H1 (cell line): ENCODE measurements at regions not wholly inside any gene's neighbourhood (a gene's known extent, or its start where the extent isn't known, plus 50 kb on each side); places are given as distances from the start of the nearest gene placed in this dataset.

Experiments used
- CTCF ChIA-PET: fragments of 300-600 bp; sonication (Branson Sonifier 250); formaldehyde crosslinking; loops from one replicate; lab custom pipeline; 2021; ENCODE audit not compliant: partially characterized antibody; lab: Charles Lee
- POLR2A ChIA-PET: fragments of 300-600 bp; sonication (Branson Sonifier 250); formaldehyde crosslinking; loops from one replicate; lab custom pipeline; 2021; ENCODE audit warnings: inconsistent platforms; ENCODE audit not compliant: partially characterized antibody; lab: Charles Lee
- DNase-seq, 2 experiments: peaks; one replicate each; pipeline versions ENCODE4 v3.0.0 to v3.0.0-alpha.2; 2010 to 2022; ENCODE audit warnings: low spot score in 2 of 2, low read depth in 1 of 2, mixed read lengths in 1 of 2
- FAIRE-seq: peaks from 2 replicates; lab custom pipeline; 2011; peaks lifted over from hg19 to GRCh38; lab: Jason Lieb, UNC
- H2AFZ ChIP-seq: 2 replicates; pipeline ENCODE4 v1.8.1; 2012; ENCODE audit warnings: low read length, inconsistent platforms
- H2AK5ac ChIP-seq: 2 replicates; pipeline ENCODE4 v1.6.1; 2013; ENCODE audit warnings: low read depth, low read length
- H2BK120ac ChIP-seq: replicated peaks from 2 replicates; pipeline ENCODE3; 2013; ENCODE audit warnings: low read depth, low read length, inconsistent platforms
- H2BK12ac ChIP-seq: 2 replicates; pipeline ENCODE4 v1.6.1; 2013; ENCODE audit warnings: low read depth, low read length
- H2BK15ac ChIP-seq: 2 replicates; pipeline ENCODE4 v1.6.1; 2013; ENCODE audit warnings: low read length
- H2BK20ac ChIP-seq: 2 replicates; pipeline ENCODE4 v1.6.1; 2013; ENCODE audit warnings: low read length
- H2BK5ac ChIP-seq: 2 replicates; pipeline ENCODE4 v1.6.1; 2013; ENCODE audit warnings: low read depth, low read length
- H3K14ac ChIP-seq: 2 replicates; pipeline ENCODE4 v1.6.1; 2013; ENCODE audit warnings: inconsistent platforms; ENCODE audit not compliant: insufficient read length
- H3K18ac ChIP-seq: 2 replicates; pipeline ENCODE4 v1.6.1; 2013; ENCODE audit warnings: low read length; ENCODE audit errors: extremely low read depth
- H3K23ac ChIP-seq: 2 replicates; pipeline ENCODE4 v1.6.1; 2013; ENCODE audit warnings: inconsistent platforms; ENCODE audit not compliant: insufficient read length
- H3K23me2 ChIP-seq: 2 replicates; pipeline ENCODE4 v1.6.1; 2013; ENCODE audit warnings: low read depth, low read length
- H3K27ac ChIP-seq: 2 replicates; pipeline ENCODE4 v1.6.1; 2011; ENCODE audit warnings: low read depth, low read length, inconsistent platforms
- H3K27me3 ChIP-seq, 4 experiments: replicated peaks in 1 of 4; 1 replicate in 1 of 4; 2 replicates in 3 of 4; pipeline versions ENCODE4 v1.6.1 to v1.8.1; 2011 to 2013; ENCODE audit warnings: low read length in 3 of 4, mild to moderate bottlenecking in 3 of 4, inconsistent platforms in 2 of 4, mixed read lengths in 2 of 4, moderate library complexity in 1 of 4; ENCODE audit not compliant: control insufficient read depth in 3 of 4, insufficient read depth in 3 of 4; ENCODE audit errors: extremely low read depth in 1 of 4
- H3K36me3 ChIP-seq, 4 experiments: 2 replicates each; pipeline versions ENCODE4 v1.6.1 to v1.8.1; 2011 to 2013; ENCODE audit warnings: mild to moderate bottlenecking in 4 of 4, low read length in 3 of 4, moderate library complexity in 2 of 4, control low read depth in 1 of 4, inconsistent platforms in 1 of 4; ENCODE audit not compliant: insufficient read depth in 4 of 4, control insufficient read depth in 2 of 4
- H3K4ac ChIP-seq: replicated peaks from 2 replicates; pipeline ENCODE3; 2013; ENCODE audit warnings: low read length, low read depth, mixed read lengths, inconsistent platforms; ENCODE audit not compliant: insufficient read length
- H3K4me1 ChIP-seq, 4 experiments: replicated peaks in 1 of 4; 1 replicate in 1 of 4; 2 replicates in 3 of 4; pipeline versions ENCODE4 v1.6.1 to v1.8.1; 2011 to 2013; ENCODE audit warnings: low read length in 3 of 4, inconsistent platforms in 2 of 4, mixed read lengths in 1 of 4; ENCODE audit not compliant: insufficient read depth in 4 of 4, control insufficient read depth in 3 of 4
- H3K4me2 ChIP-seq, 2 experiments: 2 replicates each; pipeline versions ENCODE4 v1.6.1 to v1.8.1; 2011 to 2013; ENCODE audit warnings: low read depth in 2 of 2, low read length in 2 of 2, control low read depth in 1 of 2, inconsistent platforms in 1 of 2, mild to moderate bottlenecking in 1 of 2; ENCODE audit not compliant: insufficient read depth in 1 of 2
- H3K4me3 ChIP-seq, 4 experiments: fragments of 200-600, 300-600 bp in 1 of 4; sonication (generic), shearing (Covaris generic), sonication (Bioruptor Twin) in 1 of 4; 2 replicates each; pipeline versions ENCODE4 v1.5.1 to v1.8.1; 2011 to 2016; ENCODE audit warnings: low read length in 4 of 4, low read depth in 3 of 4, control low read depth in 2 of 4, inconsistent platforms in 2 of 4, mild to moderate bottlenecking in 2 of 4, mixed read lengths in 1 of 4, moderate library complexity in 1 of 4; ENCODE audit not compliant: insufficient read depth in 2 of 4; ENCODE audit errors: extremely low read depth in 1 of 4
- H3K56ac ChIP-seq: replicated peaks from 2 replicates; pipeline ENCODE3; 2013; ENCODE audit warnings: low read depth, mild to moderate bottlenecking, mixed read lengths, low read length, inconsistent platforms; ENCODE audit not compliant: insufficient read length
- H3K79me1 ChIP-seq: 2 replicates; pipeline ENCODE4 v1.6.1; 2013; ENCODE audit warnings: low read depth, low read length, control low read depth
- H3K79me2 ChIP-seq, 2 experiments: 2 replicates each; pipeline versions ENCODE4 v1.6.1 to v1.8.1; 2012 to 2013; ENCODE audit warnings: low read length in 2 of 2, mild to moderate bottlenecking in 2 of 2, inconsistent platforms in 1 of 2; ENCODE audit not compliant: insufficient read depth in 2 of 2, control insufficient read depth in 1 of 2
- H3K9ac ChIP-seq, 4 experiments: replicated peaks in 1 of 4; 1 replicate in 1 of 4; 2 replicates in 3 of 4; pipeline versions ENCODE4 v1.6.1 to v1.8.1; 2011 to 2013; ENCODE audit warnings: low read depth in 3 of 4, low read length in 3 of 4, control low read depth in 2 of 4, mild to moderate bottlenecking in 2 of 4, moderate library complexity in 2 of 4, inconsistent platforms in 1 of 4; ENCODE audit errors: extremely low read depth in 1 of 4
- H3K9me3 ChIP-seq, 2 experiments: 2 replicates each; pipeline versions ENCODE4 v1.6.1 to v1.8.1; 2012 to 2013; ENCODE audit warnings: mild to moderate bottlenecking in 2 of 2, moderate library complexity in 2 of 2, control low read depth in 1 of 2, inconsistent platforms in 1 of 2, low read depth in 1 of 2, low read length in 1 of 2, mixed read lengths in 1 of 2; ENCODE audit not compliant: insufficient read depth in 2 of 2
- H4K20me1 ChIP-seq, 2 experiments: replicated peaks in 1 of 2; 2 replicates each; pipeline versions ENCODE3 to v1.8.1; 2011 to 2013; ENCODE audit warnings: inconsistent platforms in 2 of 2, low read length in 2 of 2, mild to moderate bottlenecking in 1 of 2; ENCODE audit not compliant: insufficient read depth in 2 of 2, control insufficient read depth in 1 of 2
- H4K5ac ChIP-seq: 2 replicates; pipeline ENCODE4 v1.6.1; 2013; ENCODE audit warnings: low read length, low read depth, mixed read lengths, inconsistent platforms; ENCODE audit not compliant: insufficient read length
- H4K8ac ChIP-seq: 2 replicates; pipeline ENCODE4 v1.8.0; 2013; ENCODE audit warnings: mild to moderate bottlenecking, moderate library complexity, low read length, inconsistent platforms; ENCODE audit not compliant: insufficient read depth; ENCODE audit errors: extremely low read depth
- H4K91ac ChIP-seq: replicated peaks from 2 replicates; pipeline ENCODE3; 2013; ENCODE audit warnings: low read length, mixed read lengths, inconsistent platforms; ENCODE audit not compliant: insufficient read length
- ATF2 ChIP-seq: IDR thresholded peaks from 2 replicates; pipeline ENCODE4 v1.6.1; 2012; ENCODE audit warnings: low read length, inconsistent platforms
- BRCA1 ChIP-seq: IDR thresholded peaks from 2 replicates; pipeline ENCODE4 v1.6.1; 2012; ENCODE audit warnings: low read depth, low read length, improper control_type of control experiment
- CREB1 ChIP-seq: IDR thresholded peaks from 2 replicates; pipeline ENCODE4 v1.6.1; 2012; ENCODE audit warnings: inconsistent platforms
- EZH2 ChIP-seq: fragments of 200-600 bp; sonication (generic); IDR thresholded peaks from 2 replicates; pipeline ENCODE4 v1.7.1; 2012; ENCODE audit warnings: low read depth, mild to moderate bottlenecking, moderate library complexity, low read length, inconsistent platforms; ENCODE audit not compliant: severe bottlenecking
- KDM4A ChIP-seq: IDR thresholded peaks from one replicate; pipeline ENCODE4 v1.7.1; 2012; ENCODE audit warnings: low read depth, mild to moderate bottlenecking, moderate library complexity, low read length, inconsistent platforms; ENCODE audit not compliant: severe bottlenecking
- MAX ChIP-seq: IDR thresholded peaks from 2 replicates; pipeline ENCODE4 v1.6.1; 2012; ENCODE audit warnings: inconsistent platforms
- NANOG ChIP-seq: IDR thresholded peaks from 2 replicates; pipeline ENCODE4 v1.6.1; 2011; ENCODE audit warnings: low read length, low read depth, mild to moderate bottlenecking, inconsistent platforms; ENCODE audit not compliant: insufficient read depth, poor library complexity, severe bottlenecking
- NRF1 ChIP-seq: IDR thresholded peaks from 2 replicates; pipeline ENCODE4 v1.6.1; 2011; ENCODE audit warnings: mild to moderate bottlenecking, low read depth, low read length, improper control_type of control experiment
- SIRT6 ChIP-seq: IDR thresholded peaks from one replicate; pipeline ENCODE4 v1.7.1; 2012; ENCODE audit warnings: low read length, inconsistent platforms
- SP2 ChIP-seq: IDR thresholded peaks from 2 replicates; pipeline ENCODE4 v1.6.1; 2012; ENCODE audit warnings: mild to moderate bottlenecking, low read length, inconsistent platforms
- USF2 ChIP-seq: IDR thresholded peaks from 2 replicates; pipeline ENCODE4 v1.6.1; 2011; ENCODE audit warnings: low read length, improper control_type of control experiment
- ZNF274 ChIP-seq: IDR thresholded peaks from 2 replicates; pipeline ENCODE4 v1.7.0; 2012; ENCODE audit warnings: low read length, borderline replicate concordance; ENCODE audit errors: extremely low read depth
- WGBS, 2 experiments: shearing (Covaris generic) in 1 of 2; methylation state at CpG; one replicate each; pipeline versions ENCODE4 v1.1.6 to v1.1.7; 2013 to 2015; ENCODE audit warnings: low lambda C conversion rate in 2 of 2, mixed read lengths in 2 of 2, inconsistent platforms in 1 of 2, low coverage in 1 of 2, missing lambda C conversion rate in 1 of 2; ENCODE audit not compliant: insufficient replicate concordance in 2 of 2, insufficient coverage in 1 of 2, insufficient read length in 1 of 2; ENCODE audit errors: extremely low coverage in 1 of 2, missing lambda C conversion rate in 1 of 2; 5-methylcytosine and 5-hydroxymethylcytosine counted together

GRCh38 chr4:128604204-128604603, 205.3 kb upstream of the JADE1 start:
- Histone ChIP-seq H4K20me1 (no peaks in the 10 kb centered on the region), H3K4me1 (peaks cover 0 to 5% (median under 1%) of the 10 kb centered on the region in 4 experiments; a peak in 4 of 7 replicates), H3K4me3 (no peak overlapping the region), H2AK5ac (no peak overlapping the region), H2BK120ac (no peak overlapping the region), H3K23ac (no peak overlapping the region), H3K18ac (no peak overlapping the region), H3K79me2 (no peaks in the 10 kb centered on the region), H2BK20ac (no peak overlapping the region), H2BK5ac (no peak overlapping the region), H3K14ac (no peak overlapping the region), H4K5ac (no peak overlapping the region), H3K27me3 (no peaks in the 10 kb centered on the region), H3K9ac (no peak overlapping the region), H3K4me2 (no peak overlapping the region), H3K36me3 (no peaks in the 10 kb centered on the region), H2BK15ac (no peak overlapping the region), H4K91ac (no peak overlapping the region), H3K4ac (no peak overlapping the region), H3K9me3 (no peaks in the 10 kb centered on the region; a peak in 1 of 4 replicates), H2BK12ac (no peak overlapping the region), H3K27ac (no peak overlapping the region), H3K23me2 (no peaks in the 10 kb centered on the region), H3K79me1 (no peaks in the 10 kb centered on the region), H4K8ac (no peak overlapping the region), H2AFZ (no peak overlapping the region), H3K56ac (no peak overlapping the region)
- ChIA-PET POLR2A (no interaction called here), CTCF (no interaction called here)
- FAIRE-seq (no peak), DNase-seq (no peak)
- WGBS, 2 experiments, result 81% methylated on average over 1 of the region's 1 CpG; no CpG with 5 or more reads in 1 of the 2 experiments
- TF ChIP-seq MAX, result no peak
- TF ChIP-seq KDM4A, result no peak
- TF ChIP-seq SIRT6, result no peak
- no peak for TF ChIP-seq SP2
- TF ChIP-seq CREB1, result no peak
- no peak for TF ChIP-seq BRCA1
- no peak for TF ChIP-seq ATF2
- no peak for TF ChIP-seq NANOG
- TF ChIP-seq ZNF274, result no peak
- no peak for TF ChIP-seq USF2
- TF ChIP-seq NRF1, result no peak
- no peak for TF ChIP-seq EZH2
